Kidney (tissue), 13 donors: ENCODE measurements at regions not wholly inside any gene's neighbourhood (a gene's known extent, or its start where the extent isn't known, plus 50 kb on each side); places are given as distances from the start of the nearest gene placed in this dataset.
"Not testable (repeated sequence)": the region's sequence is repeated elsewhere in the genome, so short reads cannot be mapped to it uniquely, and the experiment has no call there.

Experiments used
- DNase-seq, 5 donors: peaks; one replicate each; pipeline ENCODE4 v3.0.0-alpha.2; 2013 to 2020
- FAIRE-seq: peaks from 2 replicates; lab custom pipeline; 2012; peaks lifted over from hg19 to GRCh38; lab: Jason Lieb, UNC
- H3K27ac ChIP-seq, 2 donors: one replicate each; pipeline ENCODE4 v1.7.0; 2013; ENCODE audit warnings: low read depth in 2 of 2, low read length in 2 of 2, inconsistent platforms in 1 of 2
- H3K27me3 ChIP-seq: one replicate; pipeline ENCODE4 v1.7.1; 2013; ENCODE audit warnings: low read length, inconsistent platforms; ENCODE audit not compliant: control insufficient read depth, insufficient read depth
- H3K36me3 ChIP-seq, 3 donors: one replicate each; pipeline versions ENCODE4 v1.7.0 to v1.7.1; 2013; ENCODE audit warnings: low read length in 3 of 3, control low read depth in 1 of 3, inconsistent platforms in 1 of 3; ENCODE audit not compliant: insufficient read depth in 3 of 3, control insufficient read depth in 2 of 3
- H3K4me1 ChIP-seq, 3 donors: one replicate each; pipeline versions ENCODE4 v1.7.0 to v1.7.1; 2013; ENCODE audit warnings: low read length in 3 of 3, inconsistent platforms in 1 of 3, low read depth in 1 of 3; ENCODE audit not compliant: control insufficient read depth in 2 of 3, insufficient read depth in 2 of 3
- H3K4me3 ChIP-seq, 3 donors: one replicate each; pipeline versions ENCODE4 v1.7.0 to v1.8.1; 2013; ENCODE audit warnings: low read length in 3 of 3, control low read depth in 1 of 3, inconsistent platforms in 1 of 3
- H3K9ac ChIP-seq, 3 donors: one replicate each; pipeline versions ENCODE4 v1.7.0 to v1.7.1; 2013; ENCODE audit warnings: low read length in 3 of 3, control low read depth in 1 of 3, inconsistent platforms in 1 of 3
- H3K9me3 ChIP-seq, 3 donors: one replicate each; pipeline versions ENCODE4 v1.7.0 to v1.7.1; 2013; ENCODE audit warnings: low read length in 3 of 3, control low read depth in 1 of 3, inconsistent platforms in 1 of 3; ENCODE audit not compliant: control insufficient read depth in 2 of 3, insufficient read depth in 1 of 3
- intact Hi-C: fragments of 100-400 bp; cut with DNase I; formaldehyde crosslinking; loops from one replicate; pipeline ENCODE4 v1.11.1; 2022
- TF ChIP-seq, protein P1 (sequence below): IDR thresholded peaks from 3 replicates; pipeline ENCODE4 v1.5.1; 2012; ENCODE audit warnings: mild to moderate bottlenecking, moderate library complexity, borderline replicate concordance; ENCODE audit not compliant: insufficient read depth; ENCODE audit errors: extremely low read depth
- donor health status: control.
- donor health status: control.
- donor health status: control.
- donor health status: control.
- donor health status: control.
- donor health status: DM: yes; HTN: yes; CAD: no.
- donor health status: Normal renal cell carcinoma (clear cell type).

DNA sequence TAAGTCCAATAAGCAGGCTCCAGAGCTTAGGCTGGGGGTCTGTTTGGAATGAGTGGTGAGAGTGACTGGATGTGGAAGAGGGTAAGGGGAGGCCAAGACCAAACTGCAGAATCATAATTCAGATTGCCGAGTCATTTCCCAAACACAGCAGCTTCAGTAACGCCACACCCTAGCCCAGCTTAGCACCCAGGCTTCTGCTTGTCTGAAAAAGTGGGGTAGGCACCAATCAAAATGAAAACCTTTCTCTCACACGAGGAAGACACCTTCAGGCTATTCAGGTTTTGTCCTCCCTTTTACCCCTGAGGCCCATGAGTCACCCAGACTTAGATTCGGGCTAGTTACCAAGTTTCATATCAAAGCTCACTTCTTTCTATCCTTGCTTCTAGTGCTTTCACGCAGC, 306.1 kb downstream of the DAD1 start:
- Histone ChIP-seq H3K4me3 (no peak overlapping the region), H3K27me3 (no peaks in the 10 kb centered on the region), H3K36me3 (no peaks in the 10 kb centered on the region), H3K27ac (no peak overlapping the region), H3K9me3 (no peaks in the 10 kb centered on the region), H3K4me1 (no peaks in the 10 kb centered on the region), H3K9ac (no peak overlapping the region)
- TF ChIP-seq, protein P1, sequence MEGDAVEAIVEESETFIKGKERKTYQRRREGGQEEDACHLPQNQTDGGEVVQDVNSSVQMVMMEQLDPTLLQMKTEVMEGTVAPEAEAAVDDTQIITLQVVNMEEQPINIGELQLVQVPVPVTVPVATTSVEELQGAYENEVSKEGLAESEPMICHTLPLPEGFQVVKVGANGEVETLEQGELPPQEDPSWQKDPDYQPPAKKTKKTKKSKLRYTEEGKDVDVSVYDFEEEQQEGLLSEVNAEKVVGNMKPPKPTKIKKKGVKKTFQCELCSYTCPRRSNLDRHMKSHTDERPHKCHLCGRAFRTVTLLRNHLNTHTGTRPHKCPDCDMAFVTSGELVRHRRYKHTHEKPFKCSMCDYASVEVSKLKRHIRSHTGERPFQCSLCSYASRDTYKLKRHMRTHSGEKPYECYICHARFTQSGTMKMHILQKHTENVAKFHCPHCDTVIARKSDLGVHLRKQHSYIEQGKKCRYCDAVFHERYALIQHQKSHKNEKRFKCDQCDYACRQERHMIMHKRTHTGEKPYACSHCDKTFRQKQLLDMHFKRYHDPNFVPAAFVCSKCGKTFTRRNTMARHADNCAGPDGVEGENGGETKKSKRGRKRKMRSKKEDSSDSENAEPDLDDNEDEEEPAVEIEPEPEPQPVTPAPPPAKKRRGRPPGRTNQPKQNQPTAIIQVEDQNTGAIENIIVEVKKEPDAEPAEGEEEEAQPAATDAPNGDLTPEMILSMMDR: no peak
- intact Hi-C loops: no loop called here
- FAIRE-seq: no peak
- DNase-seq: no peak

DNA sequence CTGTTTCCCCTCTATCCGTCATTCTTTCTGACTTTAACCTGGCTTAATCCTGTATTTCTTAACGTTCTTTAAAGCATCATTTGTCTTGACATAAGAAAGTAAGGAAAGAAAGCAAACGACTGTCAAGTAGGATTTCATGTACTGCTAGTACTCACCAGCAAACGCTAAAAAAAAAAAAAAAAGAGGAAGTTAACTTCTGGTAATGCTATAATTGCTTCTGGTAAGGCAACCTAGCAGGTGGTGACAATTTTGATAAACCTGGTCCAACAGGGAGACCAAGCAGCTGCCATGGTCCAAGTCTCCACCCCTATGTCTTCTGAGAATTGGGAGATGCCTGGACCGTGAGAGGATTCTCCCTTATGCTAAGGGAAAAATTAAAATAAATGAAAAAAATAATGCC, 306.6 kb downstream of the DAD1 start:
- intact Hi-C loops: no loop called here
- no peak for DNase-seq
- no peak overlapping the region for H3K9ac ChIP-seq
- no peaks in the 10 kb centered on the region for H3K36me3 ChIP-seq
- H3K27ac ChIP-seq: no peak overlapping the region
- H3K4me1 ChIP-seq: no peaks in the 10 kb centered on the region
- TF ChIP-seq, protein P1: no peak
- no peak for FAIRE-seq
- H3K4me3 ChIP-seq: no peak overlapping the region
- no peaks in the 10 kb centered on the region for H3K9me3 ChIP-seq
- H3K27me3 ChIP-seq: no peaks in the 10 kb centered on the region

DNA sequence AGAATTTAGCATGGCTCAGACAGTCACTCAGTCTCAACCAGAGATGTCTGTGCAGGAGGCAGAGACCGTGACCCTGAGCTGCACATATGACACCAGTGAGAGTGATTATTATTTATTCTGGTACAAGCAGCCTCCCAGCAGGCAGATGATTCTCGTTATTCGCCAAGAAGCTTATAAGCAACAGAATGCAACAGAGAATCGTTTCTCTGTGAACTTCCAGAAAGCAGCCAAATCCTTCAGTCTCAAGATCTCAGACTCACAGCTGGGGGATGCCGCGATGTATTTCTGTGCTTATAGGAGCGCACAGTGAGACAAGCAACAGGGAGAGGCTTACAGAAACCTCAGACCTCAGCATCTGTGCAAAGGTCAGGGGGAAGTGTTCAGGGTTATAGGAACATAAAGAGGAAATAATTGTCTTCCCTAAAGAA, 307.6 kb downstream of the DAD1 start:
- H3K36me3 ChIP-seq, DNase-seq, H3K27ac ChIP-seq, H3K4me3 ChIP-seq, H3K9ac ChIP-seq, H3K4me1 ChIP-seq, H3K9me3 ChIP-seq, H3K27me3 ChIP-seq, intact Hi-C loops, FAIRE-seq: not testable (repeated sequence)

DNA sequence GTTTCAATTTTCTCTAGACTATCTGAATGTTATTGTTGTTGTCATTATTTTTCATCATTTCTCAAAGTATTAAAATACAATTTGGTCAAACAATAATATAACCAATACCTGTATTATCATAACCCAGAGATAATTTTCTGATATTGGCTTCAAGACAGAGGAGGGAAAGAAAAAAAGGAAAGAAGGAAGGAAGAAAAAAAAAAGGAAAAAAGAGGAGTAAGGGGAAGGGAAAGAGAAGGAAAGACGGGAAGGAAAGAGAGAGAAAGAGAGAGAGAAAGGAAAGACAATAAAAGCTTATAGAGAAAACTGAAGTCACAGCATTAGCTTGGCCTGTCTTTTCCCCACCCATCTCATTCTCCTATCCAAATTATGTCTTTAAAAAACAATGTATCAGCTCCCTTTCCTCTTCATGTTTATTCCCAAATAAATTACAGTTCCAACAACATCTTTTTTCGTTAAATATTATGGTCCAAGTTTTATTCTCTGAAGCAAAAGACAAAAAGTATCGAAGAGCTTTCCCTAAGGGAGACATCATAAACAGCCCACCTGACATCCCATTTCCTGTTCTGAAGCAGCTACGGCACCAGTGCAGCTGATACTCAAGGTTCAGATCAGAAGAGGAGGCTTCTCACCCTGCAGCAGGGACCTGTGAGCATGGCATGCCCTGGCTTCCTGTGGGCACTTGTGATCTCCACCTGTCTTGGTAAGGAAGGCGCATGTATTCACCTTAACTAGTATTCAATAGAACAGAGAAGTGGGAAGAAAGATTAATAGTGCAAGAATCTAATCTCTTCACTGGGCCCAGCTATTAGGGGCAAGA, 308.3 kb downstream of the DAD1 start:
- TF ChIP-seq, protein P1: no peak
- no peak for FAIRE-seq
- Histone ChIP-seq H3K9ac (no peak overlapping the region), H3K27me3 (no peaks in the 10 kb centered on the region), H3K36me3 (no peaks in the 10 kb centered on the region), H3K9me3 (no peaks in the 10 kb centered on the region), H3K4me1 (no peaks in the 10 kb centered on the region), H3K4me3 (no peak overlapping the region), H3K27ac (no peak overlapping the region)
- no peak for DNase-seq
- intact Hi-C loops: no loop called here
